HG03521 (cell line): ENCODE measurements at regions not wholly inside any gene's neighbourhood (a gene's known extent, or its start where the extent isn't known, plus 50 kb on each side); places are given as distances from the start of the nearest gene placed in this dataset.

ENCODE experiments used
- ATAC-seq: cut with Tn5 transposase; IDR thresholded peaks from one replicate; pipeline ENCODE4 v1.9.1; 2021; ENCODE audit warnings: mild to moderate bottlenecking, moderate library complexity; ENCODE audit not compliant: unreplicated experiment

- no peak for ATAC-seq
These were observed 260.7 kb downstream of the MAF start for GRCh38 chr16:79339863-79340262.

DNA sequence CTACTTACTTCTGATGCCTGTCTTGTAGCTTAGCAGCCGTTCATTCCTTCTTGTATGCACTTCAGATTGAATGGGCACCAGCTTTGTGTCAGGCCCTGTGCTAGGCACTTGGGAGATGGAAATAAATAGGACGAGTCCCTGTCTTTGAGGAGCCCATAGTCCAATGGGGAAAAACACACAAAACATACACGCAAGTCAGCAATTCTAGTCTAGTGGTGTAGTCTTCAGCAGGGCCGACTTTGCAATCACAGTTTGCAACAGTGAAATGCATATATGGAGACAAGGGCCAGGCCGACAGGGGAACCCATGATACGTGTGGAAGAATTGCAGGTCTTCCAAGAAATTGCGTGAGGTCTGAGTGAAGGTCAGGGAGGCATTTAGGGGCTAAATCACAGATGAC is 262.6 kb downstream of the MAF start:
- no peak for ATAC-seq

- no peak for ATAC-seq
These were observed 263.9 kb downstream of the MAF start for GRCh38 chr16:79336437-79337229.

GRCh38 chr16:79334127-79334526 is 266.4 kb downstream of the MAF start:
- no peak for ATAC-seq

DNA sequence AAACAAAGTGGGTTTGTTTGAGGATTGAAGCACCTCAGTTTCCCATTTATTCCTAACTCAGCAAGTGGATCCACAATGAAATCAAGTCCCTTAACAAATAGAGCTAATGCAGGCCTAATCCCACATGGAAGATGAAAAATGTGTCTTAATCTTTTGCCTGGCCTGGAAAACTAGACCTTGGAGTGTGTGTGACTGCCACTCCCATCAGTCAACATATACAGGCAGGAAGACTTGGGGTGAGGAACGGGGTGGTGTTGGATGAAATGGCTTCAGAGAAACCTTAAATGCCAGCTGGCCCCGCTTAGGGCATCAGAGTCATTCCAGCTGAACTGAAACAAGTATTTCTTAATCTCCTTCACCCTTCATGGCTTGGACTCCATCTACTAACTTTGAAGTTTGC is 269.5 kb downstream of the MAF start:
- ATAC-seq, result no peak

GRCh38 chr16:79329967-79330366 is 270.6 kb downstream of the MAF start:
- no peak for ATAC-seq

- no peak for ATAC-seq
These were observed 271.4 kb downstream of the MAF start for GRCh38 chr16:79329166-79329521.

GRCh38 chr16:79328402-79329165 is 272.0 kb downstream of the MAF start:
- ATAC-seq, result no peak

DNA sequence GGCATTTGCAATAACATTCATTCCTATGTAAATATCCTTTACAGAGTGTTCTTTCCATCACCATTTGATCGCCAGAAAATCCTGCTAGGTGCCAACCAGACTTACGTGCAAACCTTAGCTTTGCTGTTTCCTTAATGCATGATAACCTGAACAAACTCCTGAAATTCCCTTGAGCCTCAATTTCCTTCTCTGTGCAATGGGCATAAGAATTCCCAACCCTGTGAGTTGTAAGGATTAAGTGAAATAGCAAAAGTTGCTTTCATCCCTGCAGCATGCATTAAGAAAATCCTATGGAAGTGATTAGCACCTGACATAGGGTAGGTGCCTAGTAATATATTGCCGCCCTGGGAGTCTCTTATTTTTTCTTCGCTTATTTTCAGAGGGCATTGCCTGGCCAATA is 272.7 kb downstream of the MAF start:
- no peak for ATAC-seq

DNA sequence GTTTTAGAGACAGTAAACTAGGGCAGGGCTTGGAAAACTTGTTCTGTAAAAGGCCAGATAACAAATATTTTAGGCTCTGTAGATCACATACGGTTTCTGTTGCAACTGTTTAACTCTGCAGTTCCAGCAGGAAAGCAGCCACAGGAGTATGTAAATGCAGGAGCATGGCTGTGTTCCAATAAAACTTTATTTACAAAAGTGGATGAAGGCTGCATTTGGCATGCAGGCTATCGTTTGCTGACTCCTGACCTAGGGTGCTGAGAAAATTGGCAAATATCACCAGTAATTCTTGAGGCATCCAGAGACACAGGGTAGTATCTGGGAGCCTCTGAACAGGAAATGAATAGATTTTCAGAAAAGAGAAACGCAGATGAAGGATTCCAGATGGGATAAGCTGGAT is 274.0 kb downstream of the MAF start:
- ATAC-seq, result no peak

GRCh38 chr16:79325226-79325945 is 275.2 kb downstream of the MAF start:
- no peak for ATAC-seq

DNA sequence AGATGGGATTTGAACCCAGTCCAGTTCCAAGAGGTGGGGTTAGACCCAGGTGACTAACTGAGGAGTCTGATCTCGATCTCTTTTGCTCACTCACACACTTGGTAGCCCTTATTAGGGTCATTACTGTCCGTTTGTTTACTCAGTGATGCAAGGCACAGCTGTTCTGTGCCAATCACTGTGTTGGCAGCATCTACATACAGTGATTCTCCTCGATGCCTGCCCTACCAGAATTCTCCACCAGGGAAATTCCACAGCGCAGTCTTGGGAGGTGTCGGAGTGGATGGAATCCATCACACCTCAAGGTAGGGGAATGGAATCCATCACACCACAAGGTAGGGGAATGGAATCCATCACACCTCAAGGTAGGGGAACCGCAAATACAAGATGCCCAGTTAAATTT is 279.6 kb downstream of the MAF start:
- ATAC-seq, result no peak

DNA sequence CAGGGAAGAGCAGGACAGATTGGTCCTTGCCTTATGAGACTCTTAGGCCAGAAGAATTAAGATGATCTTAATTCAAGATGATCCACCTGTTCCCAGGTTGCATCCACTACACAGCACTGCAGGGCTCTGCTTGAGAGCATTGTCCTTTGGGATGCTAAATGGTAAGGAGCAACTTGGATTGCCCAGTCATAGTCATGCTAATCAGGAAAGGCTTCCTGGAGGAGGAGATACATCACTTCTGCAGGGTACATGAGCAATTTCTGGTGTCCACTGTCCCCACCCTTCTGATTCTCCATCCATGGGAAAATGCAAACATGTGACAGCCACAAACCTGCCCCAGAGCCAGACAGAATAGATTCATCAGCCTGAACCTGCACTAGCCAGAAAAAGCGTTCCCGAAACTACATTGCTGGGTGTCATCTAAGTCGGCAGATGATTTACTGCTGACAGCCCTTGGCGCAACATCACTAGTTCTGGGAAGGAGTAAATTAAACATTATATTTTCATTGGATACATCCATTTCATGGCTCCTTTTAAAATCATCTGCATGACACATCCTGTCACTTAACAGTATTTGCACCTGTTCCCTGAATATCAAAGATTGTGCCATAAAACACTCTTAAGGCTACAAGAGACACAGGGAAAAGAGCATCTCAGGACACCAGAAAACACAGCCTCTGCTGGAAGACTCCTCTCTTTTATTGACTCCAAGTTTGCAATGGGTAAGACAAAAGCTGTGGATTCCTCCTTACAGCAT is 282.2 kb downstream of the MAF start:
- ATAC-seq, result no peak

DNA sequence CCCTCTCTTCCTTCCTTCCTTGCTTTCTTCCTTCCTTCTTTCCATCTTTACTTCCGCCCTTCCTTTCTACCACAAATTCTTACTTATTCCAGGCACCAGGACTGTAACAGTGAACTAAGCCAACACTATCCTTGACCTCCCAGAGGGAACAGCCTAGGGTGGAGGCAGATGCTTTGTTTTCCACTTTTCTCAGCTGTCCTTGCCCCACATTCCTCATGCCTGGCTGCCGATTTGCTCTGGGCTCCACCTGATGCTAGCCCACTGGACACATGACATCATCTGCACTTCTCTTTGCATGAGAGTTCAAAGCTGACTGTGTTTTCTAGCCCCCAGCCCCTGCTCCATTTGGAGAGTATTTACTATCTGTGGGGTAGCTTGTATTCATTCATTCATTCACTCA is 283.0 kb downstream of the MAF start:
- ATAC-seq, result no peak

DNA sequence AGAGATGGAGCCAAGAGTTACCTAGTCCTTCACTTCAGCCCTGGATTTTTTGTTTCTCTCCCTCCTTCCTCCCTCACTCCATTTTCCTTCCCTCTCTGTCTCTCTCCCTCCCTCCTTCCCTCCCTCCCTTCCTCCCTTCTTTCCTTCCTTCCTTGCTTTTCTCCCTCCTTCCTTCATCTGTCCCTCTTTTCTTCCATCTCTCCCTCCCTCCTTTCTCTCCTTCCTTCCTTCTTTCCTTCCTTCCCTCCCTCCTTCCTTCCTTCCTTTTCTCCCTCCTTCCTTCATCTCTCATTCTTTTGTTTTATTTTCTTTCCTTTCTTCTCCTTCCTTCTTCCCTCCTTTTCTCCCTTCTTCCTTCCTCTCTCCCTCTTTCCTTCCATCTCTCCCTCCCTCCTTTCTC is 283.5 kb downstream of the MAF start:
- no peak for ATAC-seq

GRCh38 chr16:79316004-79316458 is 284.5 kb downstream of the MAF start:
- peak; percentile 90 for ATAC-seq

DNA sequence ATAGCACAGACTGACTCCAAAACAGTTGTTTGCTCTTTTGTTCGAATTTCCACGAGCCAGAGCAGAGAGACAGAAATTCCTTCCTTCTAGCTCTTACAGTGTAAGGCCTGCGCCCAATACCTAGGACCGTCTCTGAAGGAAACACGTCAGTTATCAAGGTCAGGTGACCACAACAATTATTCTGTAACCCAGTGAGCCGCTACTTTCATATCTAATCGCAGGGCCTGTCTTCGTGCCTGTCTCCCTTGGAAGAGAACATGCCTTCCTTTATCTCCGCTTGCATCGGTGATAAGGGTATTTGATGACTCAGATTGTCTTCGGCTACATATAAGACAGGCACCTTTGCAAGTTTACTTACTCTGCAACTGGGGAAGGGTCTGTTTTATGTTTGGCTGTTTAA is 288.0 kb downstream of the MAF start:
- no peak for ATAC-seq

DNA sequence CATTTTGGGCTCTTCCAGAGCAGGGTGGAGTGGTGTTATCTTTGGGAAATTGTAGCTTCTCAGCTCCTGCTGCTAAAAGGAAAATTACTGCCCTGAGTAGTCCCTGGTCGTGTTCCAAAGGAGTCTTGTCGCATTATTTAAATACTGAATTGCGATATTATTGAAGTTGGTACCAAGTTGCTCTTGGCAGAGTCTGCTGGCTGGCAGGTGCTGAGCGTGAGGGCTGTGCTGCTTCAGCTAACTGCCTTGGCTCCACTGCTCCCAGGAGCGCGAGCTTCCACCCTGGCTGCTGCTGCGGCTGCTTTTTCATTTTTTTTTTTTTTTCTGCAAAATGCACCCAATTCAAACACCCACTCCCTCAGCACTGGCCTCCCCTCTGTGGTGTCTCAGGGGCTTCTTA is 289.8 kb downstream of the MAF start:
- ATAC-seq, result no peak

DNA sequence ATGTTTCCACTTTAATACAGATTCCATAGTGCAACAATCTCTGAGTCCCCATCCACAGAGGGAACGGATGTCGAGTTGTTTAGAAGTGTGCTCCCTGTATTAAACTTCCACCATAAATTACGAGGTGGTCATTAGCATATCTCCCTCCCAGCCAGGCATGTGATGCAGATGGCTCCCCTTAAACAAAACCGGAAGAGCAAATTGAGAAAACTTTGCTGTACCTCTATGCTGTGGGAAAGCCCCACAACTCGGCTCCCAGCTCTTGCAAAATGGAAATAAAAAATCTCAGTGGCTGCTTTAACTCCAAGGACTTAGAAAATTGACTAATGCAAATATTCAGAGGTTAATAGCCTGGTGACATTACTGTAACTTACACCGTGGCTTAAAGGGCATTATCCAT is 290.9 kb downstream of the MAF start:
- no peak for ATAC-seq

DNA sequence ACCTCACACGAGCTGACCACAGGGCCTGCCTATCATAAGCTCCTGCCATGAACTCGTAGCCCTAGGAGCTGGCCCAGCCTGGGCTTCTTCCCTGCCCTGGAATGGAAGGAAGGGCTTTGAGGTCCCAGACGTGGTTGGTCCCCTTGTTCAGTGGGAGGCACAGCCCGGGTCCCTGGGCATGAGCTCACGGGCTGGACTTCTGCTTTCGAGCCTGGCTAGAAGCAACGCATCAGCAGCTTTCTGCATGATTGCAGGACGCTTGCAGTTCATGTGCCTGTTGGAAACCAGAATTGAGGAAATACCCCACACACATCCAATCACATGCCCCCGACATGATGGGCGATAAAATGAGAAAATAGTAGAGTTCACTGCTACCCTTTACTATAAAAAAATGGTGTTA is 293.3 kb downstream of the MAF start:
- ATAC-seq, result no peak

- ATAC-seq, result no peak
These were observed 295.5 kb downstream of the MAF start for GRCh38 chr16:79305074-79305473.
